CMK (cell line): ENCODE measurements at regions not wholly inside any gene's neighbourhood (a gene's known extent, or its start where the extent isn't known, plus 50 kb on each side); places are given as distances from the start of the nearest gene placed in this dataset.

Experiments used
- DNase-seq: peaks from one replicate; pipeline ENCODE4 v3.0.0-alpha.2; 2010; ENCODE audit warnings: low read depth

DNA sequence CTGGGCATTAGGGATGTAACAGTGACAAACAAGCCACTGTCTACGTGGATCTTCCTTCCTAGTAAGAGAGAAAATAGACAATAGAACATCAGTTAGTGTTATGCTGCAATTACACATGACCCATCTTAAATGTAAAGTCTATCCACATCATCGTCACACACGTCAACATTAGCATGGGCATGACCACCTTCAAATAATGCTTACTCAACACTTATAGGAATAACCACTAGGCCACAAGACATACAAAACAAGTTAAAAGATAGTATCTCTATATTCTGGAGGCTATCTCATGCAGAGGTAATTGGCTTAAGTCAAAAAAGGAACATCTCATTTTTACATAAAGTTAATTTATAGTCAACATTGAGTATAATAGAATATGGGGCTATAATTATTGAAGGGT lies 156.5 kb downstream of the MOXD1 start:
- no peak for DNase-seq

DNA sequence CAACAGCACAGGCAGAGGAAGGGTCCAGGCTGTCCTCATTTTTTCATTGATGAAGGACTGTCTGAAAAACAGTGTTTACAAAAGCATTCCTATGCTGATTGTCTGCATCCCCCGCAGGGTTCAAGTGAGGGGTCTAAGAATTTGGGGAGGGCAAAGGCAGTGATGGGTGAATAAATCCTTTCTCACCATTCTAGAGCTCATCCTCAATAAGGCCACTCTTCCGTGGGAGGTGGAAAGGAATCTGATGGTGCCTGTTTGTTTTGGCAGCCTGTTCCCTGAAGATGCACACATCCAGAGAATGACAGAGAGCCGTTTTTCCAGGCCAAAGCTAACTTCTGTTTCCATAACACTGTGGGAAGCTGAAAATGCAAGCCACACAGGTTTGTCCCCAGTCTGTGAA lies 164.5 kb downstream of the MOXD1 start:
- DNase-seq: no peak

DNA sequence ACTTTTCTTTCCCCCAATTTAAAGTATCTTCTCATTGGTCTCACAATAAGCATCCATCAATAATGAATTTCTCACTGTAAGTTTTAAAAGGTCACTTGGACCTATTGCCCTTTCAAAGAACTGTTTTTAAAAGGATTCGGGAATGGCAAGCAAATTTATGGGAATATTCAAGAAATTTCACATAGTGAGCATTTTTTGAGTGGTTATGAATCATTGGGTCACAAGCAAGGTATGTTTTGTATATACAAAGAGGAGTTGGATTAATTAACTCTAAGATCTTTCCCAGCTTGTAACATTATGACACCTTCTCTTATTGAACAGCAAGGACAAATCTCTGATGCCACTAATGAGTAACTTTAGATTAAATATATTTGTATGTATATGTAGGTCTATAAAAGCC lies 165.0 kb downstream of the MOXD1 start:
- no peak for DNase-seq

DNA sequence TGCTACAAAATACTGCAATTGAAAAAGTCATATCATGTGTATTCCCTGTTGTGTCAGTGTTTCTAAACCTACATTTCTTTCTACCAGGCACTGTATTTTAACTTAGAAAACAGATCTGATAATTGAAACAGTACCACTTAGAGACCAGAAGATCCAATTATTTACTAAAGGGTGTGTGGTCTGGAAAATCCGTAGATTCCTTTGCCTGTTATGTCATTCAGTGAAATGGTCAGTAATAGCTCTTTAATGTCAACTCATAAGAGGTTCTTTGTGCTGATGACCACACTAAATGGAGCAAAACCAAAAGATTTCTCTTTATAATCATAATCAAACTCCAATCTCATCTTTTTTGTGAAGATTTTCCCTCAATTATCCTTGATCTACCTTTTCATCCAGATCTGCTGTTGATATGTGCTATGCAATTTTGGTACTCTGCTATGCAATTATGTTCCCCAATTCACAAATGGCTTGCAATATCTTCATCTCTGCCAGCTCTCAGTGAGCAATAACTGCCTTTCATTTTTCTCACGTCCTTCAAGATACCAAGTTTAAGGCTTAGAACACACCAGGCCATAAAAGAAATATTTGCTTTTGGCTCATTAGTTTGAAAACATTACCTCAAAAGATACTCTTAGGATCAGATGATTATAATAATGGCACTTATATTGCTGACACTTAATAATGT lies 165.5 kb downstream of the MOXD1 start:
- DNase-seq: no peak

DNA sequence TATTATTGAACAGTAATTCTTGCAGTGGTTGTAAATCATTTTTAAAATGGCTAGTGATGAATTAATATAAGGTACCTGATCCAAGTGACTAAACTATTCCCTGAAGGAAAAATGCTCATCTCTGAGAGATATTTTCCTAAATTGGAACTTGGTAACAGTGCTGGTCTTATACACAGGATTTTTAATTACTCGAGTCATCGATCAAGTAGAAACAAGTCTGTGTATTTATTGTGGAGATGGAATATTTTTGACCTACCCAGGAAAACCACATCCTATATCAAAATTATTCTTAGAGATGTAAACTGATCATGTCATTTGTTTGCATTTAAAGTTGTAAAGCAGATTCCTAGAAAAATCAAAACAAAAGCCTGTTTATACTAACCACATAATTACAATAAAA lies 166.9 kb downstream of the MOXD1 start:
- DNase-seq: no peak

DNA sequence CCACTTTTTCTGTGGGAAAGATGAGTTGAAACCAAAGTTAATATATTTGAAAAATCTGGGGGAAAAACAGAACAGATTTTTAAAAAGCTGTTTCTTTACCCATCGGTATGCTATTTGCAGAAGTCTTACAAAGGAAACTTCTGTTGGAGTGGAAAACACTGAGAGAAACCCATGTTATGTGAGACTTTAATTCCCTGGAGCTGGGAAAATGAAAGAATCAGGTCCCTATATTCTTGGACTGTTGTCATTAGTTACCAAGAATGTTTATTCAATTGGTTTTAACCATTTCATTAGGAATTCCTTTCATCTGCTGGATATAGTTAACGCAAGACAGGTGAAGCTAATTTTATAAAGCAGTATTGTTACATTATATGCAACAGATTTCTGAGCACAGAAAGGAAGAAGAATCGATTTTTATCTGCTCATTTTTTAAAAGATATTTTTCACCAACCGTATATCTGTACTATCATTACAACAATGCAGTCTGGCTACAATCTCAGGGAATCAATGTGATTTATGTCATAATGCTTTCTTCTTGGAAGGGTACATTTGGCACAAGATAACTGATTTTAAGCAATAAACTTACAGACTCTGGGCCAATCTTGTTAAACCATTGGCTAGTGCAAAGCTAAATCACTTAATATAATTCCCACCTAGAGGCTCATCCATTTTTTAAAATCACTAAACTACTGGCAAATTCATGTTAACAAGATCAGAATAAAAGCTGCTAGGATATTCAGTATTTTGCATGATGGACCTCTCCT lies 170.0 kb downstream of the MOXD1 start:
- DNase-seq: no peak

DNA sequence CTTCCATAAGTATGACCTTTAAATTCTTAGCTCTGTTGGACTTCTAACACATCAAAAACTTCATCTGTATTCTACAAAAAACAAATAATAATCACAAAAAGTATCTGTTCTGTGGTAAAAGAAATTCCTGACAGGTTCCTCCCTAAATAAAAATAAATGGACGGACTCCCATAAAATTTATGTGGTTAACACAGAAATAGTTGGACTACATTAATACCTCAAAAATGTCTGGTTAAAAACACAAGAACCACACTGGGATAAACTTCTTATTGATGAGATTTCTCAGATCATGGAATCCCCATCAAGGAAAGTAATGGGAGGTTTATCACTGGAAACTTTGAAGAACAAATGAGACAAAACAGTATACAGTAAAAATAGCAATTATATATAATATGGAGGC lies 172.4 kb downstream of the MOXD1 start:
- no peak for DNase-seq

DNA sequence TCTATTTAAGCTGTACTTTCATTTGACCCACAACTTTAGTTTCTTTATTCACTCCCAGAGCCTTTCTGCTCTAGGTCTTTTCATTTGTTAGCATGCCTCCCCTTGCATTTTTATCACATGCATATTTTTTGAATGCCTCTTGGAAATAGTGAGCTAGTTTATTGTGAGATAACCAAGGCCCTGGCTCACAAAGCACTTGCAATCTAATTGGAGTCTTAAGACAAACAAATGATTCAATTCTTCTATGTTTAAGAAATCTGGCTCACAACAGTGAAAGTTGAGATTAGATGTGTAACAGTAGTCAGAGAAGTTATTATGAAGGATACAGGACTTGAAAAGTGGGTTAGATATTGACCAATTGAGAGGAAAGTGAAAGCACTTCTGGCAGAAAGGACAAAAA lies 173.4 kb downstream of the MOXD1 start:
- DNase-seq: no peak

DNA sequence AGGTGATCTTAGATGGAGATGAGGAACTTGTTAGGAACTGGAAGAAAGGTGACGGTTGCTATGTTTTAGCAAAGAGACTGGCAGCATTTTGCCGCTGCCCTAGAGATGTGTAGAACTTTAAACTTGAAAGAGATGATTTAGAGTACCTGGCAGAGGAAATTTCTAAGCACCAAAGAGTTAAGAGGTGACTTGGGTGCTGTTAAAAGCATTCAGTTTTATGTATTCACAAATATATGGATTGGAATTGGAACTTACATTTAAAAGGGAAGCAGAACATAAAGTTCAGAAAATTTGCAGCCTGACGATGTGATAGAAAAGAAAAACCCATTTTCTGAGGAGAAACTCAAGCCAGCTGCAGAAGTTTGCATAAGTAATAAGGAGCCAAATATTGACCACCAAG lies 176.3 kb downstream of the MOXD1 start:
- no peak for DNase-seq

DNA sequence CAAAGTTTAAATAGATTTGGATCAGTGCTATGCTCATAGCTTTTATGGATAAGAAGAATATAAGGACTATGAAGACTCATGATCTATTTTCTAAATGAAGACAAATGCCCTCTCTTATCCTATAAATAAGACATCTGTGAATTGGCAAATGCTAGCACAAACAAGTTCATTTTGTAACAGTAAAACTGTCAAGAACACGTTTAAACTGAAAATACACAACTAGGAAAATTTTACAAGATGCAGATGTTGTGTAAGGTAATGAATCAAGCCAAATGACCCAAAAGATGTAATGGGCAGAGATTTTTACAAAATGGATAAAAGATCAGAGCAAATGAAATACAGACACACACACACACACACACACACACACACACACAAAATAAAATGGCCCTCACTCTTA lies 180.5 kb downstream of the MOXD1 start:
- no peak for DNase-seq

DNA sequence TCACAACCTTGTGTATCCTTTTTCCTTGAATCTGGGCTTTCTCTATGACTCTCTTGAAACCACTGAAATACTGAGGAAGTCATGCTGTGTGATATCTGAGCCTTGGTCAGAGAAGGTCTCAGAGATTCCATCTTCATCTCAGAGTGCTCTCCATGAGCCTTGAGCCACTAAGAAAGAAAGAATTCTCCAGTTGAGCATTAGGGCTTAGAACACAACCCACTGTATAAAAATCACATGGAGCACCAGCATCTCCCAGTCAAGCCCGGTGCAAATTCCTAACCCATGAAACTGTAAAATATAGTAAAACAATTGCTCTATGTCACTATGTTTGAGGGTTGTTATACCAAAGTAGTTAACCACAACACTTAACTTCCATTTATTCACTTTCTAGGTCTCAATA lies 181.4 kb downstream of the MOXD1 start:
- DNase-seq: no peak

DNA sequence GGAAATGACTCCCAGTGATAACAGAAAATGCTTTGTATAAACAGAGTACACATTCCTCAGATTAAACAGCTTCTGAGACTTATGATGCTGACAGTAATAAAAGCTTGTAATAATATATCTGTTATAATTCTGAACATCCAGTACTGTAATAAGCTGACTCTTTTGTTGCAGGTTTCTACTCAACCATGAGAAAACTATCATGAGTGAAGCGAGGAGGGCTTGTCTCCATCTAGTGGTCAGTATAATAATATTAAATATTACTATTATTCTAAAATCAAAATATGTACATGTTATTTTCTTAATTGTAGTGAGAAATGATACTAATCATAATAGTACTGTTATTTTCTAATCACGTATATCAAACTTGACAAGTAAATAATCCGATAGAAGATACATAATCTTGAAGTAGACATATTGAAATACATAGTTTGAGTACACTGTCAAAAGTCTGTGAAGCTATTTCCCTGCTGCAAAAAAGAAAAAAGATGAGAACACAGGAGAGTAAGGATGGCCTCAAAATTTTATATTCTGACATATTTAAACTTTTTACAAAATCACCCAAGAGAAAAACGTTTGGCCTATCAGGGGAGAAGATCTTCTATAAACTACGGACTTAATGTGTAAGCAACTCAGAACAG lies 183.1 kb downstream of the MOXD1 start:
- no peak for DNase-seq

DNA sequence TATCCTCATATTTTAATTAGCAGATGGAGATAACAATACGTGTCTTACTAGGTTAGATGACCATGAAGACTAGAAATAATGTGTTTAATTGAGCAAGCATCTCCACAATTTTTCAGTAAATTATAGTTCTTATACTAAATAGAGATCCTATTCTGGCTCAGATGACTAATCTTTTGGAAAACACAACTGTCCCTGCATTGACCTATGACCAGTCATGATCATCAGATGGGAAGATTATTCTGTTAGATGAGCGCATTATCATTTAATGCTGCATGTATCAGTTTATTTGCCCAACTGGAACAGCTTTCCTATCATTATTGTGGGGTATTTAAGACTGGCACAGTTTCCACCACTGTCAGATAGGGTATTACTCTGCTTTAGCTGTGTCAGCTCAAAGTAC lies 185.5 kb downstream of the MOXD1 start:
- DNase-seq: no peak

DNA sequence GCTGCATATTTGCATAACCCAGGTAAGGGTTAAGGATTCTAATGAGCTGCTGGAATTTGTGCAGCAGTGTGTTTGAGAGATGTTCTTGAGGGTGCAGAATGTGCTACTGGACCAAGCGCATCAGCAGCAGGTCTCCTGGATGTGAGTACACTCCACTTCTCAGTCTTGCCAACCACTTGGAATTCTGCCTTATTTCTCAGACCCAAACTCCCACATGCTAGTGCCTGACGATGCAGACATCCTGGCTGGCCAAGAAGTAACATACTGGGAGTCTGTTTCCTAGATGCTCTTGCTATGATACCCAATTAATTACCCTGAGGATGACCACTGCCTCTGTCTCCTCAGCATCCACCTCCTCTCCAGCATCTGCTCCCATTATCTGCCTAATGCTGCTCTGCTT lies 186.6 kb downstream of the MOXD1 start:
- DNase-seq: no peak

DNA sequence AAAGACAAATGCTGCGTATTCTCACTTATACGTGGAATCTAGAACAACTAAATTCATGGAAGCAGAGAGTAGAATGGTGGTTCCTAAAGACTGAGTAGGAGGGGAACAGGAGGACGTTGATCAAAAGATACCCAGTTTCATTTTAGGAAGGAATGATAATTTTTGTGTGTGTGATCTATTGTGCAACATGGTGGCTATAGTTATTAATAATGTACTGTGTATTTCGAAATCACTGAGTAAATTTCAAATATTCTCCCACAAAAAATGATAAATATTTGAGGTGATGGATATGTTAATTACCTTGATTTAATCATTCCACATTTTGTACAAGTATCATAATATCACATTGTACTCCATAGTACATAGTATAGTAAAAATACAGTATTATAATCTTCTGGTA lies 187.5 kb downstream of the MOXD1 start:
- DNase-seq: no peak

DNA sequence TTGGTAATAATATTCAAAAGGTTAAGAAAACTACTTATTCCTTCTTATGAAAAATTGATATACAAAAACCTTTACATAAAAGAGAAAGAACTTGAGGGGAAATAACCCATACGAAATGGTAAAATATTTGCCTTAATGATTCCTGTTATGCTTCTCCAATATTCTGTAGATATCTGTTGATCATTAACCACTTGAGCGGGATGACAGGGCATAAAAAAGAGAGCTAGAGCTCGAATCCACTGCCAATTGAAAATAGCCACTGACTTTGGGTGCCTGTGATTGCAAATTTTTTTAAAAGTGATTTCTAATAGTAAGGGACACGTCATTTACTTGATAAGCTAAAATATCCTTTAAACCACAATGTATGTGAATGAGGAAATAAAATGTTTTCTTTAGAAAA lies 188.1 kb downstream of the MOXD1 start:
- no peak for DNase-seq

DNA sequence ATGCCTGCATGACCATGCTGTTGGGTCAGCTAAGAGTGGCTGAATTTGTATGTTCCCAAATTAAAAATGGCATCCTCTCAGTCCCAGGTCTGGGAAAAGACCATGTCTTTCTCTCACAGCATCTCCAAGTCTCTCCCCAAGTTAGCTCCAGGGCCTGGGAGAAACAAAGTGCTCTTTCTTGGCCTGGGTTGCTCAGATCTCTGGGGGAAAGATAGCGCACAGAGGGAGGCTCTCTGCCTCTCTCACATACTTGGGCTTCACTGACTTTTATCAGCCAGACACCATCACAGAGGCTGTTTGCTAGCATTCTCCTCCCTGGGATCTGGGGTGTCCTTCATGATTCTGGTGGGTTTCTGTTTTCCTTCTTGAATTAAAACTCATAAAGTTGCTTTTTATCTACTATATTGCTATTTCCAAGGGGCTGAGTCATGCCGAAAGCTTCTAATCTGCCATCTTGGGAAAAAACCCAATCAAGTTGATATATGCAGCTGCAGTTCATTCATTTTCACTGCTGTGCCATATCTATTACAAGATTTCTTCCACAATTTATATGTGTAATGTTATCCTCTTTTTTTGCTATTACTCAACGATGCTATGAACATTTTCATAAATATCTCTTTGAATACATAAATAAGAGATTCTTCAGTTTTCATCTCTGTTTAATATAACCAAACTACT lies 190.2 kb downstream of the MOXD1 start:
- DNase-seq: no peak

DNA sequence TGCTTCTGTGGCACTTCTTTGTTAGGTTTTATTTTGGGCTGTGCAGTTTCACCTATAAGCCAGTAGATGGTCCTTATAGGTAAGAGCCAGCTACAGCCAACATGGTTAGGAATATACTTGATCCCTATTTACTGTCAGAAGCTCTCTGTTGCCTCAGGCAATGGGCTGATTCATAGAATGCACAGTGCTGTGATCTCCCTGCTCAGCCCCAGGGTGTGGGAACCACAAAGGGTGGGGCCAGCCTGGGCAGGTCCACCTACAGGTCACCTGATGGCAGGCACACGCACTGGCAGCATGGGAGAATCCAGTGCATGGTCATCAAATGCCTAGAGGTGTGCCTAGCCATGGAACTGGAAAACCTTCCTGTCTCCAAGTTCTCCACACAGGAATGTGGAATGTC lies 191.9 kb downstream of the MOXD1 start:
- DNase-seq: no peak

DNA sequence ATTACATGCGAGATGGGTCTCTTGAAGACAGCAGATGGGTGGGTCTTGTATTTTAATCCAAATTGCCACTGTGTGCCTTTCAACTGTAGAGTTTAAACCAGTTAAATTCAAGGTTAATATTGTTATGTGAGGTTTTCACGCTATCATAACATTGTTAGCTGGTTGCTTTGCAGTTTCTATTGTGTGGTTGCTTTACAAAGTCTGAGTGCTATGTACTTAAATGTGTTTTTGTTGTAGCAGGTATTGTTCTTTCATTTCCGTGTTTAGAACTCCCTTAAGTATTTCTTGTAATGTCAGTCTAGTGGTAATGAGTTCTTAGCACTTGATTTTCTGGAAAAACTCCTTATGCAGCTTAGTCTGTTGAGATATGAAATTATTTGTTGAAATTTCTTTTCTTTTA lies 193.3 kb downstream of the MOXD1 start:
- no peak for DNase-seq

DNA sequence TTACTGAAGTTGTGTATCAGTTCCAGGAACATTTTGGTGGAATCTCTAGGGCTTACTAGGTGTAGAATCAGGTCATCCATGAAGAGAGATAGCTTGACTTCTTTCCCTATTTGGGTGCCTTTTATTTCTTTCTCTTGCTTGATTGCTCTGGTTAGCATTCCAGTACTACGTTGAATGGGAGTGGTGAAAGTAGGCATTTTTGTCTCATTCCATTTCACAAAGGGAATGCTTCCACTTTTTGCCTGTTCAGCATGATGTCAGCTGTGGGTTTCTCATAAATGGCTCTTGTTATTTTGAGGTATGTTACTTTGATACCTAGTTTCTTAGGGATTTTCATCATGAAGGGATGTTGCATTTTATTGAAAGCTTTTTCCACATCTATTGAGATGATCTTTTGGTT lies 195.3 kb downstream of the MOXD1 start:
- no peak for DNase-seq

DNA sequence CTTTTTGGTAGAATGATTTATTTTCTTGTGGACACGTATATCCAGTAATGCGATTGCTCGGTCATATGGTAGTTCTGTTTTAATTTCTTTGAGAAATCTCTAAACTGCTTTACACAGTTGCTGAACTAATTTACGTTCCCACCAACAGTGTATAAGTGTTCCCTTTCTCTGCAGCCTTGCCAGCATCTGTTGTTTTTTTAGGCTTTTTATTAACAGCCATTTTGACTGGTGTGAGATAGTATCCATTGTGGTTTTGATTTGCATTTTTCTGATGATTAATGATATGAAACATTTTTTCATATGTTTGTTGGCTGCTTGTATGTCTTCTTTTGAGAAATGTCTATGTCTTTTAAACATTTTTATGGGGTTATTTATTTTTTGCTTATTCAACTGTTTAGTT lies 196.7 kb downstream of the MOXD1 start:
- no peak for DNase-seq

DNA sequence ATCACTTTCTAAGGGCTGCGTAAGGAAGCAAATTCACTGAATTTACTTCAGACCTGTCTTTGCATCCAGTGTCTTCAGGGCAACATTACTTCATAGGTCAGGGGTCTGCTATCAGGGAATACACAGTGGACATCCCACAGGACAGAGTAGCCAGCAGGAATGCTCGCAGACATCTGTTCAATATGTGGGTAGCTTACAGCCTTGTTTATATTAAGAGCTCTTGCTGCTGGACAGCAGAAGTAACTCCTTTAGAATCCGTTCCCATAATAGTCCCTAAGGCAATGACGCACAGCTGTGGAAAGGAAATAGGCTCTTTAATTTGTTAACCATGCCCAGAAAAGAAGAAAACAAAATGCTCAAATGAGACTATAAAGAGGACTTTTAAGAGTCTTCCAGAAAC lies 198.7 kb downstream of the MOXD1 start:
- DNase-seq: no peak

DNA sequence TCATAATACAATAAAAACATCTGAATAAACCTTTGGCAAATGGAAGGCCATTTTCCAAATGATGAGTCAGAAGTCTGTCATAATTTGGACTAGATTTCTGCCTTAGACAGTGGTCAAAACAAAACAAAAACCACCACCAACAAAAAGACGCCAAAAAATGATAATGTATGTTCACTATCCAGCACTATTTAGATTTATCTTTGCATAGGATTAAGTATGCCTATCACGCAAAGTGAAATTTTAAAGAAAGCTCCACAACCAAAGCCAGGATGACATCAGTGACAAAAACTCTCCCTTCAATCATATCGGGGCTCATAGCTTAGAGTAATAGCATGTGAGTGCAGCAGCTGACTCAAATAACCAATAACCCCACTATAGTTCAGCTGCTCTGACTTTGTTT lies 201.9 kb downstream of the MOXD1 start:
- no peak for DNase-seq
